Testis (tissue), 2 donors: ENCODE measurements at regions not wholly inside any gene's neighbourhood (a gene's known extent, or its start where the extent isn't known, plus 50 kb on each side); places are given as distances from the start of the nearest gene placed in this dataset.

Source experiments
- DNase-seq: peaks from one replicate; pipeline ENCODE4 v3.0.0-alpha.2; 2019
- H3K27ac ChIP-seq, 2 donors: fragments of 200-600 bp; sonication (generic); one replicate each; pipeline ENCODE4 v1.5.1; 2019
- H3K27me3 ChIP-seq: fragments of 200-600 bp; sonication (generic); one replicate; pipeline ENCODE4 v1.5.1; 2019
- H3K36me3 ChIP-seq: fragments of 200-600 bp; sonication (generic); one replicate; pipeline ENCODE4 v1.5.1; 2017; ENCODE audit warnings: low read depth; ENCODE audit errors: missing control alignments
- H3K4me1 ChIP-seq: fragments of 200-600 bp; sonication (generic); one replicate; pipeline ENCODE4 v1.5.1; 2019
- H3K4me3 ChIP-seq, 2 donors: fragments of 200-600 bp; sonication (generic); one replicate each; pipeline ENCODE4 v1.5.1; 2017 to 2019
- H3K9me3 ChIP-seq: fragments of 200-600 bp; sonication (generic); one replicate; pipeline ENCODE4 v1.5.1; 2017
- CTCF ChIP-seq, 3 experiments: fragments of 450-650 bp in 2 of 3; fragments of 200-600 bp in 1 of 3; sonication (generic) in 1 of 3; IDR thresholded peaks; one replicate each; pipeline ENCODE4 v1.5.1; 2016 to 2019; ENCODE audit warnings: antibody characterized with exemption in 3 of 3, mild to moderate bottlenecking in 2 of 3, moderate library complexity in 1 of 3
- POLR2A ChIP-seq: fragments of 450-650 bp; IDR thresholded peaks from one replicate; pipeline ENCODE4 v1.6.1; 2017; ENCODE audit warnings: antibody characterized with exemption, mild to moderate bottlenecking, moderate library complexity
- WGBS, 2 donors: methylation state at CpG; one replicate each; pipeline ENCODE4 v1.1.5; 2018; 5-methylcytosine and 5-hydroxymethylcytosine counted together
- intact Hi-C: fragments of 100-400 bp; cut with DNase I; formaldehyde crosslinking; loops from one replicate; pipeline ENCODE4 v1.15.1; 2023; ENCODE audit warnings: low total_unique reads

DNA sequence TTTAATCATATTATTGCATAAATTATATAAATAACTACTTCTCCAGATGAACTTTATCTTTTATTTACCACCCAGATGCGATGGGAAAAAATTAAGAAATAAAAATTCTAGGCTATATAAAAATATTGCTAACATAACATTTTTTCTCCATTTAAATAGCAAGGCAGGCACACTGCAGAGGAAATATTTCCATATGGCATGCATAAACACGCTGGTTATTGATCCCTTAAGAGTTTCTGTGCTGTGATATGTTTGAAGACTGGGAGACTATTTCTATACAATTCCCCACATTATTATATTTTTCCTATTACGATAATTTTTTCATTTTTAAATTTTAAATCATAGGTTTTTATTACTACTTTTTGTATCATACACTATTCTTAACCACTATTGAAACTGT is 131.5 kb downstream of the C12orf50 start:
- TF ChIP-seq CTCF (IDR thresholded peaks at IDR 0.05) (no peak), POLR2A (no peak)
- no peaks in the 10 kb centered on the region for H3K4me1 ChIP-seq
- no peaks in the 10 kb centered on the region for H3K36me3 ChIP-seq
- H3K4me3 ChIP-seq, result no peak overlapping the region
- DNase-seq, result no peak
- WGBS, 2 donors, result 85 to 90% methylated on average over 3 of the region's 3 CpGs
- intact Hi-C loops, result no loop called here
- H3K27me3 ChIP-seq, result no peaks in the 10 kb centered on the region
- no peaks in the 10 kb centered on the region for H3K9me3 ChIP-seq
- no peak overlapping the region for H3K27ac ChIP-seq

- Histone ChIP-seq H3K36me3 (no peaks in the 10 kb centered on the region), H3K4me3 (no peak overlapping the region), H3K27ac (no peak overlapping the region), H3K4me1 (no peaks in the 10 kb centered on the region), H3K9me3 (no peaks in the 10 kb centered on the region), H3K27me3 (no peaks in the 10 kb centered on the region)
- intact Hi-C loops, result no loop called here
- TF ChIP-seq POLR2A (no peak), CTCF (IDR thresholded peaks at IDR 0.05) (no peak)
- 49 to 62% methylated on average over 3 of the region's 3 CpGs for WGBS, 2 donors
- no peak for DNase-seq
Measured at GRCh38 chr12:87883806-87884205, 145.4 kb downstream of the C12orf50 start.

DNA sequence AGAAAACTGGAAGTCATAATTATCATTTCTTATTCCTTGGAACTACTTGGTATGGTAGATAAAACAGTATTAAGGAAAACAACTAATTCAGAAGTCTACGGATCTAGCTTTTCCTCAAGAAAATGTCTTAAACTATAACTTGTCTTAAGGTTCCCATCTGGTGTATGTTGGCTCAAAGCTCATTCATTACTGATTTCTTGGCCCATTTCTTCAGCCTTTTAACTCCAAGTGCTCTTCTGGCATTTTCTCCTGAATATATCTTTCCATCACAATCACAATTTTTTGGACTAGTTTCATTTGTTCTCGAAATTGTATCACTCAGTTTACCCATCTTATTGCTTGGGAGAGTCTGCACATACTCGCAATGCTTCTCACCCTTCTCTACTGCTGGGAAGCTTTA is 150.1 kb downstream of the C12orf50 start:
- Histone ChIP-seq H3K27ac (no peak overlapping the region), H3K4me3 (no peak overlapping the region), H3K36me3 (no peaks in the 10 kb centered on the region), H3K9me3 (no peaks in the 10 kb centered on the region), H3K4me1 (no peaks in the 10 kb centered on the region), H3K27me3 (no peaks in the 10 kb centered on the region)
- 56 to 63% methylated on average over 3 of the region's 3 CpGs for WGBS, 2 donors
- DNase-seq, result no peak
- intact Hi-C loops, result no loop called here
- TF ChIP-seq POLR2A (no peak), CTCF (IDR thresholded peaks at IDR 0.05) (no peak)

DNA sequence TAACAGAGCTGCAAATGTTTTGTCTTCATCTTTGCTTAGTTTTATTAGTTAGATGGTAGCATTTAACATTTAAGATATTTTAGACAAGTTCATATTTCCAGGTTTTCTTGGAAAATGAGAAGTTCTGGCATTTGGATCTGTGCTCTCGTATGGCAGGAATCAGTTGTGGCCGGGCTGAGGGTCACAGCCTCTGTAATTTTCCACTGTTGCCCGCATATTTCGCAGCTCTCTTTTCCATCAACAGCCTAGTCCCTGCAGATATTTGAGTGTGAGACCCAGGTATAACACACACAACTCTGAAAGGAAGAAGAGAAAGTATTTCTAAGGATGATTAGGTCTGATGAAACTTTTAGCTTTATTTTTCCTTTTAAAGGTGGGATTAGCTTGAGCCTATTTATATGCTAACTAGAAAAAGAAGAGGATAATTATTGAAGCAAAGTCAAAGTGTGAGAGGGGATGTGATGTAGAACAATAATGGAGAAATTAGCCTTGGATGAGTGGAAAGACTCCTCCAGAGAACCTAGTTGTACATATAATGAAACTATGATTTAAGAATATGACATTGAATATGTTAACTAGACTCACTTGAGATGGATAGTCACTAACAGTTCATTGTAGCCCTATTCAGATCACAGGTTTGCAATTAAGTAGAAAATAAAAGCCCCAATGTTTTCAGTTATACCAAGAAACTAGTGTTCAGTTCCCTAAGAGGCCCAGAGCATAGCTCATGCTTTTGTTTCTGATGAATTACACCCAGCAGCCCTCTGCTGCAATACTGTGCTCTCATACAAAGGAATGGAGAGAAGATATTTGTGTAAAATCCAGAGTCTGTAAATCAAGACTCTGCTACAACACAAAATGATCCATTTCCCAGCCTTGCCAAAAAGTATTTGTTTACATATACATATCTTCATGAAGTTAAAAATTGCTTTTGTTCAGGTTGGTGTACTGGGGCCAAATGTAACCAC is 158.4 kb downstream of the C12orf50 start:
- Histone ChIP-seq H3K4me1 (no peaks in the 10 kb centered on the region), H3K9me3 (no peaks in the 10 kb centered on the region), H3K27me3 (no peaks in the 10 kb centered on the region), H3K27ac (no peak overlapping the region), H3K4me3 (no peak overlapping the region), H3K36me3 (no peaks in the 10 kb centered on the region)
- 92% methylated on average over 4 of the region's 4 CpGs for WGBS, 2 donors
- intact Hi-C loops, result no loop called here
- TF ChIP-seq CTCF (IDR thresholded peaks at IDR 0.05) (no peak), POLR2A (no peak)
- DNase-seq, result no peak

DNA sequence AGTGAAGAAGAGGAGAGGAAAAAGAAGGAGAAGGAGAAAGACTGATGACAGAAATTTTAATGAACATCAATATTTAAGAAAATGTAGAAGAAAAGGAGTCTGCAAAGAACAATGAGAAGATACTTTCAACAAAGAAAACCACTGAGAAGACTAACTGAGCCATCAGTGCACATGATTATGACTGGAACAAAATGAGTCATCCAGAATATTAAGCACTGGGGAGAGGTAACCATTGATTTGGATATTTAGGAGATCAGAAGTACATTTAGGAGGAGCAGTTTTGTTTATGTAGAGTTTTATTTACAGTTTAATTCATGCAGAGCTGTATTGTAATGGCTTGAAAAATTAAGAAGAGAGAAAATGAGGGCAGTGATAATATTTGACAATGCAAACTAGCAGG is 159.1 kb downstream of the C12orf50 start:
- no peaks in the 10 kb centered on the region for H3K27me3 ChIP-seq
- H3K9me3 ChIP-seq, result no peaks in the 10 kb centered on the region
- no peak overlapping the region for H3K4me3 ChIP-seq
- no peak for TF ChIP-seq CTCF (IDR thresholded peaks at IDR 0.05)
- TF ChIP-seq POLR2A, result no peak
- intact Hi-C loops, result no loop called here
- no peak for DNase-seq
- H3K36me3 ChIP-seq, result no peaks in the 10 kb centered on the region
- H3K4me1 ChIP-seq, result no peaks in the 10 kb centered on the region
- no peak overlapping the region for H3K27ac ChIP-seq
